ENCODE measurements at regions not wholly inside any gene's neighbourhood (a gene's known extent, or its start where the extent isn't known, plus 50 kb on each side); places are given as distances from the start of the nearest gene placed in this dataset.
"Not testable (repeated sequence)": the region's sequence is repeated elsewhere in the genome, so short reads cannot be mapped to it uniquely, and the experiment has no call there.

DNA sequence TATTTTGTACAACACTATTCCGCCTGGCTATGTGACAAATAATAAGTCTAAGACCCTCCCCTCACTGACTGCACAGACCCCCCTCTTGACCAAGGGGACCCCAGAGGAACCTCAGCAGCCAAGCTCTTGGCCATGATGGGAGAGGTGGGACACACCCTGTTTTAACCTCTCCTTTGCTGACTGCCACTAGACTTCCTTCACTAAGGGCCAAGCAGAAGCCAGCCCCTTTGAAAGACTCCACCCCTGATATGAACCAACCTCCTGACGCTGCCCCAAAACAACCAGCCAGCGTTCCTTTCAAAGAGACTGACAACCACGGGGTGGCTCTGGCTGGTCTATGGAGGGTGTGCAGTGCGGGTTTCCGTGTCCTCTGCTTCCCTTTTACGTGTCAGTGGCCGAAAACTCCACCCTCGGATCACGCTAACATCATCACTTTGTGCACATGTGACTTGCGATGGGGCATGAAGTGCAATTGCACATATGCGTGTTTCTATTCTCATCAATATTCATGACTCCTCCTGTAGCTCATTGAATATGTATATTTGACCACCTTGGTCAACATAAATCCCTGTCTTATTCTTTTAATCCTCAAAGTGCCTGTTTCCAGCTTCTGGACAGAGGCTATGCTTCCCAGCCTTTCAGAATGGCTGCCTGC is 643.9 kb downstream of the TBC1D22A start:
- H3K4me3 ChIP-seq (ENCODE audit: low read depth, low read length), result no peak overlapping the region
- TF ChIP-seq, protein P1, sequence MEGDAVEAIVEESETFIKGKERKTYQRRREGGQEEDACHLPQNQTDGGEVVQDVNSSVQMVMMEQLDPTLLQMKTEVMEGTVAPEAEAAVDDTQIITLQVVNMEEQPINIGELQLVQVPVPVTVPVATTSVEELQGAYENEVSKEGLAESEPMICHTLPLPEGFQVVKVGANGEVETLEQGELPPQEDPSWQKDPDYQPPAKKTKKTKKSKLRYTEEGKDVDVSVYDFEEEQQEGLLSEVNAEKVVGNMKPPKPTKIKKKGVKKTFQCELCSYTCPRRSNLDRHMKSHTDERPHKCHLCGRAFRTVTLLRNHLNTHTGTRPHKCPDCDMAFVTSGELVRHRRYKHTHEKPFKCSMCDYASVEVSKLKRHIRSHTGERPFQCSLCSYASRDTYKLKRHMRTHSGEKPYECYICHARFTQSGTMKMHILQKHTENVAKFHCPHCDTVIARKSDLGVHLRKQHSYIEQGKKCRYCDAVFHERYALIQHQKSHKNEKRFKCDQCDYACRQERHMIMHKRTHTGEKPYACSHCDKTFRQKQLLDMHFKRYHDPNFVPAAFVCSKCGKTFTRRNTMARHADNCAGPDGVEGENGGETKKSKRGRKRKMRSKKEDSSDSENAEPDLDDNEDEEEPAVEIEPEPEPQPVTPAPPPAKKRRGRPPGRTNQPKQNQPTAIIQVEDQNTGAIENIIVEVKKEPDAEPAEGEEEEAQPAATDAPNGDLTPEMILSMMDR (conservative IDR thresholded peaks at IDR 0.05; ENCODE audit: low read depth, low read length), result no peak
- no peak for DNase-seq (ENCODE audit: low read depth)

DNA sequence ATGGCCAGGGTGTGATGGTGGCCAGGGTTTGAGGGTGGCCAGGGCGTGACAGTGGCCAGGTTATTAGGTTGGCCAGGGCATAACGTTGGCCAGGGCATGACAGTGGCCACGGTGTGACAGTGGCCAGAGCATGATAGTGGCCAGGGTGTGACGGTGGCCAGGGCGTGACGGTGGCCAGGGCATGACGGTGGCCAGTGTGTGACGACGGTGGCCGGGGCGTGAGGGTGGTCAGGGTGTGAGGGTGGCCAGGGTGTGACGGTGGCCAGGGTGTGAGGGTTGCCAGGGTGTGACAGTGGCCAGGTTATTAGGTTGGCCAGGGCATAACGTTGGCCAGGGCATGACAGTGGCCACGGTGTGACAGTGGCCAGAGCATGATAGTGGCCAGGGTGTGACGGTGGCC is 642.8 kb downstream of the TBC1D22A start:
- not testable (repeated sequence) for H3K4me3 ChIP-seq (ENCODE audit: low read depth, low read length); DNase-seq (ENCODE audit: low read depth)

DNA sequence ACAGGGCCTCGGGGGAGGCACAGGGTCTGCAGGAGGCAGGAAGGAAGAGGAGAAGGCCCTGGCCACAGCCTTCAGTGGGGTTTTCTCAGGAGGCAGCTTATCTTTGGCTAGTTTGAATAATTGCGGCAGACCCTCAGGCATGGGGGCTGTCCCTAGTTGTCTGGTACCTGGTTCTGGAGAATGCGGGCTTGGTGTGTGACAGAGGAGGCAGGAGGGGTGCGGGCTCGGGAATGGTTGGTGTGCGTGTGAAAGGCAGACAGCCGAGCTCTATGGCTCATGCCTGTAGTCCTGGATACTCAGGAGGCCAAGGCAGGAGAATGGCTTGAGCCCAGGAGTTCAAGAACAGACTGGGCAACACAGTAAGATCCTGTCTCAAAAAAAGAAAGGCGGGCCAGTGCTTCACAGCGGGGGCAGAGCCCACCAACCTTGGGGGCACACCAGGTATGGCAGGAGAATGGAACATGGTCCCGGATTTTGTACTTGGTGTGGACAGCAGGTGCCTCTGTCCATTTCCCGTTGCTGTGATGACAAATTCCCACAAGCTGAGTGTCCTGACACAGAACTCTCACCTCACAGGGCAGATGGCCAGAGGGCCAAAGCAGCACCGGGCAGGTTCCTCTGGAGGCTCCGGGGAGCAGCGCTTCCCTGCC is 640.6 kb downstream of the TBC1D22A start:
- no peak overlapping the region for H3K4me3 ChIP-seq (ENCODE audit: low read depth, low read length)
- TF ChIP-seq, protein P1 (conservative IDR thresholded peaks at IDR 0.05; ENCODE audit: low read depth, low read length), result no peak
- DNase-seq (ENCODE audit: low read depth), result no peak

DNA sequence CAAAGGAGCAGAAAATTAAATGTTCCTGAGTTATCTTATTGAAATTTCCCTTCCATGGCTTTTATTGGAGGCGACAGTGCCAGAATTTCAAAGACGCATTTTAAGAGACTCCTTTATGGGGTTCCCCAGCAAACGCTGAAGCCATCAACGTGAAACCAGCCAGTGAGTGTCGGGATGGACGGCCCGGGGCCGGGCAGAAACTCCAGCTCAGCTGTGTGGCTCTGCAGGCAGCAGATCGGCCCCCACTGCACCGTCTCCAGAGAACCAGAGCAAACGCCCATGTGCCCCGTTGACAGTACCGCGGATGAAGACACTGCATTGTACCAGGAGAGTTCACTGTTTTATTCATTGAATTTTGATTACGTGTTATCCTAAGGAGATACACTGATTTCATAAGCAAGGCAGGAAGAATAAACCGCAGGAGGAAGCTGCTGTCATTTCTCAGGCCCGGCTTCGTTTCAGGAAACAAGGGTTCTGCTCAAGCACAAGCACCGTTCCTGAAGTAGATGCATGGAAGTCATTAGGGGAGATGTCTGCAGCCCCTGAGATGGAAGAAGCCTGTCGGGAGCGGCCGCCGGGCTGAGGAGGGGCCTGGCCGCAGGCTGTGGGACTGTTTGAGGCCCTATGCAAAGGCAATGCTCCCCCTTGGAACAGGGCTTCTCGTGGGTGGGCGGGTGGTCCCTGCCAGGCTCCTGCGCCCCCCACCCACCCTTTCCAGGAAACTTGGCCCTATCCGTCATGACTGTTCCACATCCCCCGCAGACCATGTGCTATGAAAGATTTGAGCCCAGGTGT is 639.7 kb downstream of the TBC1D22A start:
- peak; percentile 13 for DNase-seq (ENCODE audit: low read depth)
- H3K4me3 ChIP-seq (ENCODE audit: low read depth, low read length), result no peak overlapping the region
- TF ChIP-seq, protein P1 (conservative IDR thresholded peaks at IDR 0.05; ENCODE audit: low read depth, low read length), result no peak

DNA sequence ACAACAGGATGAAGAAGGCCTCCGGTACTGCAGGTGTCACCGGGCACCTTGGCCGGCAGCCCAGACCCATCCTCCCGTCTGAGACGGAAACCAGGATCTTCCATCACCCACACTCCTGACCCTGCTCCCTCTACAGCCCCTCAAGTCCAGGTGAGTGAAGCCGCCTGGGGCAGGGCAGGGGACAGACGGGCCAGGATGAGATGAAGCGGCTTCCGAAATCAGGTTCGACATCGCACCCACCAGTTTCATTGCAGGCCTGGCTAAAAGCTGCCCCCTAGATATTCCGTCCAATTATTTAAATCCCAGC is 639.1 kb downstream of the TBC1D22A start:
- no peak overlapping the region for H3K4me3 ChIP-seq (ENCODE audit: low read depth, low read length)

DNA sequence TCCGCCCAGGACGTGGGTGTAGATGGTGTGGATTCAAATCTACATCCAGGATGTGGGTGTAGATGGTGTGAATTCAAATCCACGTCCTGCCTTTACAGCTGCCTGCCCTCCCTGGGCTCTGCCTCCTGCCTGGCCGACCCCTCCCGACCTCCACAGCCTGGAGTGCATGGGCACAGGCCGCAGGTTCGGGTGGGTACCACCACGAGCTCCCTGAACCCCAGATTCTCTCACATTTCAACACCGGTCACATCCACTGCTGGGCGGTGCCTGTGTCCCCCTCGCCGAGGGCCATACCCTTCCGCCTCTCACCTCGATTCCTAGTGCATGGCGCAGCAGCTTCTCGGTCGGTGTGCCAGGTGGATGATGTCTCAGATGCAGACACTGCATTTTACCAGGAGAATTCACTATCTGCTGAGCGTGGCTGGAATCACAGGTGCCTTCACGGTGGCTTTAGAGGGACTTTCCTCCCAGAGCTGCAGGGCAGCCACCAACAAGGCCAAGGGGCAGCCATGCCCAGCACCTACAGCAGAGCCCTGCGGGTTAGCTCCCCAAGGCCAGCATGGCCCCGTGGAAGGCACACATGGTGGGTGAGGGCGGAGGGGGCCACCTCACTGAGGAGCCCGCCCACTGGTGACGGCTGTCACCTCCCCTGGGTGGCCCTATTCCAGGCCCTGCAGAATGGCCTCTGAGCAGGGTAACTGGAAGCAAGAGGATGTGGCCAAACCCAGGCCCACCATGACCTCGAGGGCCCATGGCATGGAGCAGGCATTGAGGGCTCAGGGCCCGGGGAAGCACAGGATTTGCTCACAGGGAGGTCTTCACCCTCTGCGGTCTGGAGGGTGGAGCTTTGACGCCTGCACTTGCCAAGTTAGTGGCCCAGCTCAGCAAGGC is 638.5 kb downstream of the TBC1D22A start:
- no peak overlapping the region for H3K4me3 ChIP-seq (ENCODE audit: low read depth, low read length)
- no peak for DNase-seq (ENCODE audit: low read depth)
- TF ChIP-seq, protein P1 (conservative IDR thresholded peaks at IDR 0.05; ENCODE audit: low read depth, low read length), result no peak

More for the DNA sequence above, 639.1 kb downstream of the TBC1D22A start:
- no peak for DNase-seq (ENCODE audit: low read depth)
- TF ChIP-seq, protein P1 (conservative IDR thresholded peaks at IDR 0.05; ENCODE audit: low read depth, low read length), result no peak

DNA sequence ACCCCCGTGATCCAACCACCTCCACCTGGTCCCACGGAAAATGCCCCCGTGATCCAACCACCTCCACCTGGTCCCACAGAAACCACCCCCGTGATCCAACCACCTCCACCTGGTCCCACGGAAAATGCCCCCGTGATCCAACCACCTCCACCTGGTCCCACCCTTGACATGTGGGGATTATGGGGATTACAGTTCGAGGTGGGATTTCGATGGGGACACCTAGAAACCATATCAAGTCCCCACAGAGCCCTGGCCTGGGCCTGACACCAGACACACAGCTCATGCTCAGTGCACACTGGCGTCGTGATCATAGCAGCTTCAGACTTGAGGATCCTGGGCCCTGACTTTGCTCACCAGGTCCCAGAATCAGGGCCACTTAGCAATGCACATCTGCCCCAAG is 637.7 kb downstream of the TBC1D22A start:
- H3K4me3 ChIP-seq (ENCODE audit: low read depth, low read length); DNase-seq (ENCODE audit: low read depth): not testable (repeated sequence)
